ENCODE measurements at regions not wholly inside any gene's neighbourhood (a gene's known extent, or its start where the extent isn't known, plus 50 kb on each side); places are given as distances from the start of the nearest gene placed in this dataset.

GRCh38 chr2:118255771-118256372 lies 167.6 kb downstream of the INSIG2 start:
- TF ChIP-seq, protein P1, sequence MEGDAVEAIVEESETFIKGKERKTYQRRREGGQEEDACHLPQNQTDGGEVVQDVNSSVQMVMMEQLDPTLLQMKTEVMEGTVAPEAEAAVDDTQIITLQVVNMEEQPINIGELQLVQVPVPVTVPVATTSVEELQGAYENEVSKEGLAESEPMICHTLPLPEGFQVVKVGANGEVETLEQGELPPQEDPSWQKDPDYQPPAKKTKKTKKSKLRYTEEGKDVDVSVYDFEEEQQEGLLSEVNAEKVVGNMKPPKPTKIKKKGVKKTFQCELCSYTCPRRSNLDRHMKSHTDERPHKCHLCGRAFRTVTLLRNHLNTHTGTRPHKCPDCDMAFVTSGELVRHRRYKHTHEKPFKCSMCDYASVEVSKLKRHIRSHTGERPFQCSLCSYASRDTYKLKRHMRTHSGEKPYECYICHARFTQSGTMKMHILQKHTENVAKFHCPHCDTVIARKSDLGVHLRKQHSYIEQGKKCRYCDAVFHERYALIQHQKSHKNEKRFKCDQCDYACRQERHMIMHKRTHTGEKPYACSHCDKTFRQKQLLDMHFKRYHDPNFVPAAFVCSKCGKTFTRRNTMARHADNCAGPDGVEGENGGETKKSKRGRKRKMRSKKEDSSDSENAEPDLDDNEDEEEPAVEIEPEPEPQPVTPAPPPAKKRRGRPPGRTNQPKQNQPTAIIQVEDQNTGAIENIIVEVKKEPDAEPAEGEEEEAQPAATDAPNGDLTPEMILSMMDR (IDR thresholded peaks at IDR 0.05; ENCODE audit: low read length), result no peak
- no peak for TF ChIP-seq EZH2 (IDR thresholded peaks at IDR 0.05; ENCODE audit: borderline replicate concordance, low read length)
